NT2/D1 (cell line): ENCODE measurements at regions not wholly inside any gene's neighbourhood (a gene's known extent, or its start where the extent isn't known, plus 50 kb on each side); places are given as distances from the start of the nearest gene placed in this dataset.

Source experiments
- DNase-seq: peaks from one replicate; pipeline ENCODE4 v3.0.0-alpha.2; 2011; ENCODE audit warnings: low read depth, low spot score
- H3K27me3 ChIP-seq: 2 replicates; pipeline ENCODE4 v1.6.0; 2011; ENCODE audit warnings: mild to moderate bottlenecking; ENCODE audit not compliant: insufficient read length, insufficient read depth
- H3K36me3 ChIP-seq: 2 replicates; pipeline ENCODE4 v1.6.1; 2011; ENCODE audit warnings: mild to moderate bottlenecking, low read length, mixed read lengths; ENCODE audit not compliant: insufficient read depth, insufficient read length
- H3K4me1 ChIP-seq: 2 replicates; pipeline ENCODE4 v1.5.1; 2011; ENCODE audit not compliant: insufficient read depth, insufficient read length
- H3K4me3 ChIP-seq: 2 replicates; pipeline ENCODE4 v1.5.1; 2011; ENCODE audit warnings: low read depth; ENCODE audit not compliant: insufficient read length
- H3K9ac ChIP-seq: 2 replicates; pipeline ENCODE4 v1.6.0; 2011; ENCODE audit warnings: low read depth; ENCODE audit not compliant: insufficient read length
- H3K9me3 ChIP-seq: 2 replicates; pipeline ENCODE4 v1.5.1; 2011; ENCODE audit warnings: mild to moderate bottlenecking, low read length; ENCODE audit not compliant: insufficient read depth
- SUZ12 ChIP-seq: IDR thresholded peaks from 2 replicates; pipeline ENCODE4 v1.6.1; 2011; ENCODE audit not compliant: insufficient read length, insufficient read depth; ENCODE audit errors: extremely low read depth
- YY1 ChIP-seq: IDR thresholded peaks from 2 replicates; pipeline ENCODE4 v1.6.1; 2011; ENCODE audit not compliant: insufficient read length, insufficient read depth
- ZNF274 ChIP-seq: IDR thresholded peaks from 2 replicates; pipeline ENCODE4 v1.6.1; 2011; ENCODE audit warnings: mild to moderate bottlenecking, low read depth, low read length

- DNase-seq: no peak
- Histone ChIP-seq H3K36me3 (no peaks in the 10 kb centered on the region), H3K9me3 (no peaks in the 10 kb centered on the region), H3K4me3 (no peak overlapping the region), H3K4me1 (no peaks in the 10 kb centered on the region), H3K9ac (no peak overlapping the region), H3K27me3 (no peaks in the 10 kb centered on the region)
- TF ChIP-seq YY1 (no peak), SUZ12 (no peak), ZNF274 (no peak)
Observed at GRCh38 chr6:113449051-113449450, 408.1 kb upstream of the MARCKS start.

DNA sequence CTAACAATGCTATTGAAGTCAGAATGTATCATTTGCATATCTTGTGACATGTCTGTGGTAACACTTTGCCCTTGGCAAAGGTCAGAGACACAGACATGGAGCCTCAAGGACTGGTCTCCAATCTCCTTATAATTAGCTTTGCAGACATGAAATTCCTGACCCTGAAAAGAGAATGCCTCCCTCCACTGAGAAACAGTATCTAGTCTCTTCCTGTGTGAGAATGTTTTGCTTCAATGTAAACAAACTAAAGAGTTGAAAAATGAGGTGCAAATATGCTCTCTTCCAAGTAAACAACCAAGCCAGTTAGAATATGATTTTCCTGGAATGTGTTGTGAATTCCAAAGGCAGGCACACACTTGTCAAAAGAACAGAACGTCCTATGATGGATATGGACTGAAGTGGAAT lies 407.1 kb upstream of the MARCKS start:
- H3K27me3 ChIP-seq: no peaks in the 10 kb centered on the region
- no peaks in the 10 kb centered on the region for H3K9me3 ChIP-seq
- no peak for TF ChIP-seq SUZ12
- no peak for TF ChIP-seq YY1
- TF ChIP-seq ZNF274: no peak
- no peak overlapping the region for H3K4me3 ChIP-seq
- H3K9ac ChIP-seq: no peak overlapping the region
- no peaks in the 10 kb centered on the region for H3K36me3 ChIP-seq
- H3K4me1 ChIP-seq: no peaks in the 10 kb centered on the region
- no peak for DNase-seq

GRCh38 chr6:113451049-113451448 lies 406.1 kb upstream of the MARCKS start:
- Histone ChIP-seq H3K4me1 (no peaks in the 10 kb centered on the region), H3K9me3 (no peaks in the 10 kb centered on the region), H3K36me3 (no peaks in the 10 kb centered on the region), H3K27me3 (no peaks in the 10 kb centered on the region), H3K4me3 (no peak overlapping the region), H3K9ac (no peak overlapping the region)
- no peak for DNase-seq
- no peak for TF ChIP-seq SUZ12
- TF ChIP-seq ZNF274: no peak
- no peak for TF ChIP-seq YY1

GRCh38 chr6:113457198-113457597 lies 399.9 kb upstream of the MARCKS start:
- TF ChIP-seq ZNF274 (no peak), SUZ12 (no peak), YY1 (no peak)
- no peaks in the 10 kb centered on the region for H3K36me3 ChIP-seq
- no peaks in the 10 kb centered on the region for H3K27me3 ChIP-seq
- no peak for DNase-seq
- no peak overlapping the region for H3K4me3 ChIP-seq
- H3K9ac ChIP-seq: no peak overlapping the region
- H3K9me3 ChIP-seq: no peaks in the 10 kb centered on the region
- no peaks in the 10 kb centered on the region for H3K4me1 ChIP-seq

- DNase-seq: no peak
- Histone ChIP-seq H3K4me3 (no peak overlapping the region), H3K36me3 (no peaks in the 10 kb centered on the region), H3K9ac (no peak overlapping the region), H3K4me1 (no peaks in the 10 kb centered on the region), H3K9me3 (no peaks in the 10 kb centered on the region), H3K27me3 (no peaks in the 10 kb centered on the region)
- no peak for TF ChIP-seq ZNF274
- TF ChIP-seq YY1: no peak
- TF ChIP-seq SUZ12: no peak
Observed at GRCh38 chr6:113457751-113458150, 399.4 kb upstream of the MARCKS start.

GRCh38 chr6:113458368-113459010 lies 398.7 kb upstream of the MARCKS start:
- H3K9ac ChIP-seq: no peak overlapping the region
- H3K36me3 ChIP-seq: no peaks in the 10 kb centered on the region
- H3K27me3 ChIP-seq: no peaks in the 10 kb centered on the region
- no peak for DNase-seq
- no peak overlapping the region for H3K4me3 ChIP-seq
- no peaks in the 10 kb centered on the region for H3K9me3 ChIP-seq
- H3K4me1 ChIP-seq: no peaks in the 10 kb centered on the region
- TF ChIP-seq SUZ12 (no peak), YY1 (no peak), ZNF274 (no peak)

DNA sequence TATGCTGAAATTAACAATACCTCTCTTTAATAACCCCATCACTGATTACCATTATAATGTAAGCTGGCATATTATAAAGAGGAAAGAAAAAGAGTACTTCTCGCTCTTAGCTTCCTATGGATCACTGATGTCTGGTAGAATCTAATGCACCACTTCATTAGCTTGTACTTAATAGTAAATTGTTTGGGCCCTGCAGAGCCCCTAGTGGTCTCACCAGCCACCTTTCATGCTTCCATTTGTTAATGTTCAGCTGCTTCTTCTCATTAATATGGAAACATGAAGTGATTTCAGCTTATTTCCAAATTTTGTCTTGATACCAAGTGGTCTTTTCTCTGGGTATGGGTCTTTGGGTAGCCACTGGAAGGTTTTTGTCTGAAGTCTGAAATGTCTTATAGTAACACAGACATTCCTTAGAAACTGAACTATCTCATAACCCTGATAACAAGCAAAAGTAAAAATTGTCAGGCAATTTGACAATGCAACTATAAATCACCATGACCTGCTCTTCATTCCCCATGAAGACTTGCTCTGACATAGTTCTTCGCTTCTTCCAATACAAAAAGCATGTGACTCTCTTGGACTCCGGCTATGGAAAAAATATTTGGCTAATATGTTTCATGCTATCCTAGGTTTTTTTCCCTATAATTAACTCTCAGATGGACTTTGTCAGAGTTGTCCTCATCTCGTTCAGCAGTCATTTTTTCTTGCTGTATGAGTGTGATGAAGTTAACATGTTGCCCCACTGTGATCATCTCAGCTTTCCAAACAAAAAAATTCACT lies 395.8 kb upstream of the MARCKS start:
- H3K27me3 ChIP-seq: no peaks in the 10 kb centered on the region
- no peak for DNase-seq

More for the DNA sequence above, 395.8 kb upstream of the MARCKS start:
- Histone ChIP-seq H3K4me3 (no peak overlapping the region), H3K9me3 (no peaks in the 10 kb centered on the region), H3K36me3 (no peaks in the 10 kb centered on the region), H3K4me1 (no peaks in the 10 kb centered on the region), H3K9ac (no peak overlapping the region)
- TF ChIP-seq YY1 (no peak), ZNF274 (no peak), SUZ12 (no peak)
